ENCODE measurements at regions not wholly inside any gene's neighbourhood (a gene's known extent, or its start where the extent isn't known, plus 50 kb on each side); places are given as distances from the start of the nearest gene placed in this dataset.

DNA sequence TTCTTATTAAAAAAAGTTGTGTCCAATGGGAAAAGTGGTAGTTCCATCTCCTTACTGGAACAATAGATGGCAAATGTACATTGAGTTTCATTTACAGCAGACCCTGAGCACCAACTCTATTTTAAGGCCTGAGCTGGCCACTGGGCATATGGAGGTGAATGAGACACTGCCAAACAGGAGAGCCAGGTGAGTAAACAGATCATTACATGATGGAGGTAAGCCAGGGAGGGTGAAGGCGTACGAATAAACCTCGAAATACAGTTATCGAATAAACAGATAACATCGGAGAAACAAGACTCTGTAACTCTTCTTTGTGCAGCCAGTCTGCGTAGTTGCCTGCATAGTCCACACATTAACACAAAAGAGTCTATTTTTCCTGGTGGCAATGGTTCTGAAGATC, 446.4 kb upstream of the KLF4 start:
- no peak for DNase-seq (ENCODE audit: extremely low read depth, low read depth)
- no peak overlapping the region for H3K4me3 ChIP-seq (replicated peaks; ENCODE audit: low read depth, low read length)
- TF ChIP-seq CTCF (IDR thresholded peaks at IDR 0.05; ENCODE audit: low read depth, low read length, missing control alignments), result no peak

DNA sequence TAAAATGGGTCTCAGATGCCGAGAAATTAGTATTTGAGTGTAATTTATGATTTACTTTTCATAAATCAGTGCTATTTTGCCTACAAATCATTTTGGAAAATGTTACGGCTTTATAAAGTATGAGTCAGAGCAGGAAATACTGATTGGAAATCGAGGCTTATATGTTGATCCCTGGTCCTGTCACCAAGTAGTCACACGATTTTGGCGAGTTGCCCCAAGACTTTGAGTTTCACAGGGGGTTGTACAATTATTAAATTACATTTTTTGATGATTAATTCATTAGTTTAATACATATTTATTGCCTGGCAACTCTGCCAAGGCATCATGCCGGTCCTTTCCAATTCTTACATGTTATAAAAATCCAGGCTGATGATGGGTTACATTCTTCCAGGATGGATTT, 443.9 kb upstream of the KLF4 start:
- TF ChIP-seq CTCF (IDR thresholded peaks at IDR 0.05; ENCODE audit: low read depth, low read length, missing control alignments), result no peak
- H3K4me3 ChIP-seq (replicated peaks; ENCODE audit: low read depth, low read length), result no peak overlapping the region
- no peak for DNase-seq (ENCODE audit: extremely low read depth, low read depth)

GRCh38 chr9:107933097-107933496, 443.5 kb upstream of the KLF4 start:
- DNase-seq (ENCODE audit: extremely low read depth, low read depth), result no peak
- no peak overlapping the region for H3K4me3 ChIP-seq (replicated peaks; ENCODE audit: low read depth, low read length)

GRCh38 chr9:107932601-107933000, 443.0 kb upstream of the KLF4 start:
- no peak for TF ChIP-seq CTCF (IDR thresholded peaks at IDR 0.05; ENCODE audit: low read depth, low read length, missing control alignments)
- no peak overlapping the region for H3K4me3 ChIP-seq (replicated peaks; ENCODE audit: low read depth, low read length)
- no peak for DNase-seq (ENCODE audit: extremely low read depth, low read depth)

More at GRCh38 chr9:107933097-107933496, 443.5 kb upstream of the KLF4 start:
- TF ChIP-seq CTCF (IDR thresholded peaks at IDR 0.05; ENCODE audit: low read depth, low read length, missing control alignments), result no peak

DNA sequence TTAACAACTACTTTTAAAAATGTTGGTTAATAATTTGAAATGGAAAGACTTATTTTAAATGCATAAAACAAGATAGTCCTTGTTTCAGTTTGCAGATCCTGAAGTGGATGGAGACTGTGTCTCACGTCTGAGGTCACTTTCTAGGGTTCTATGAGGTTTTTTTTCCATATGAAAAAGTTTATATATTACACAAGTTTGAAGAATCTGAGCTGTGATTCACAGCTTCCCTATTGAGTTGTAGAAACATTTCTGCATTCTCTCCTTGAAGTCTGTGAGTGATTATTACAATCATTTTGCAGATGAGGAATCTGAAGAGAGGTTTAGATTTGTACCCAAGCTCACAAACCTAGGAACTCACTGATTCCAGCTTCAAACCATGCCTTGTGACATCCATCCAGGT, 442.5 kb upstream of the KLF4 start:
- no peak for DNase-seq (ENCODE audit: extremely low read depth, low read depth)
- TF ChIP-seq CTCF (IDR thresholded peaks at IDR 0.05; ENCODE audit: low read depth, low read length, missing control alignments), result no peak
- H3K4me3 ChIP-seq (replicated peaks; ENCODE audit: low read depth, low read length), result no peak overlapping the region

GRCh38 chr9:107931071-107931715, 441.6 kb upstream of the KLF4 start:
- no peak for TF ChIP-seq CTCF (IDR thresholded peaks at IDR 0.05; ENCODE audit: low read depth, low read length, missing control alignments)
- DNase-seq (ENCODE audit: extremely low read depth, low read depth), result no peak
- H3K4me3 ChIP-seq (replicated peaks; ENCODE audit: low read depth, low read length), result no peak overlapping the region

DNA sequence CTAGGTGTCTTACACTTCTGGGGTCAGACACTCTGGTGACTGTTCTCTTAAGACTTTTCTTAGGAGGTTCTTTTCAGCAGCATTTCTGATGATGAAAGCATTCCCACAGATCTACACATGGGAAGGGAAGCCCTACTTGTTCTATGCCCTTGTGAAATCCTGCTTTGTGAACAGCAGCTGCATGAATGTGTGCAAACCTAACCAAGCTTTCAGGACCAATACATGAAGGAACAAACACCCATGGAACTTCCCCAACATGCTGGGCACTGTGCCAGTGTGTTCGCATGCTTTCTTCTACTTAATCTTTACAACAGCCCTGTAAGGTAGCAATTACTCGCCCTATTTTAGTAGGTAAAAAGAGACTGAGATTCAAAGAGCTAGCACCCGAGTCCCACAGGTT, 439.9 kb upstream of the KLF4 start:
- no peak for DNase-seq (ENCODE audit: extremely low read depth, low read depth)
- H3K4me3 ChIP-seq (replicated peaks; ENCODE audit: low read depth, low read length), result no peak overlapping the region
- no peak for TF ChIP-seq CTCF (IDR thresholded peaks at IDR 0.05; ENCODE audit: low read depth, low read length, missing control alignments)

Data from HFF-Myc (cell line).